MV-4-11 (cell line): ENCODE measurements at regions not wholly inside any gene's neighbourhood (a gene's known extent, or its start where the extent isn't known, plus 50 kb on each side); places are given as distances from the start of the nearest gene placed in this dataset.
A peak's percentile ranks its signal among the peaks of the same experiment; 100 is the strongest.
"Not testable (repeated sequence)": the region's sequence is repeated elsewhere in the genome, so short reads cannot be mapped to it uniquely, and the experiment has no call there.

Experiments used
- DNase-seq: peaks from one replicate; lab custom pipeline; 2025; lab: John Stamatoyannopoulos, UW

DNA sequence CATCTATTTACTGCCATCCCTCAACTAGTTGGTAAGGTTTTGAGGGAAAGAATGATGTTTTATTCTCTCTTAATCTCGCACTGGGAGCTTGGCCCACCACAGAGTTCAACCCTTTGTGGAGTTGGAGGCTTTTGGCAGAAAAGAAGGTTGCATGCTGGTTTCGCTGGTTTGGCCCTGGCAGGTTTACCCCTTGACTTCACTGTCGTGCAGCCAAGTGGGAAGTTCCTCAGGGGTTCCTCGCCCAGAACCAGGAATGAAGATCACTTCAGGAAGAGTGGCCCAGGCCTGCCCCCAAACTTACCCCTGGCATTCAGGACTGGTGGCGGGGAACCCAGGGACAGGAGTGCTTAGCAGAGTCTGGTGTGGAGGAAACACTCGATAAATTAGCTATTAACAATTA is 103.1 kb upstream of the LYZL2 start:
- no peak for DNase-seq

DNA sequence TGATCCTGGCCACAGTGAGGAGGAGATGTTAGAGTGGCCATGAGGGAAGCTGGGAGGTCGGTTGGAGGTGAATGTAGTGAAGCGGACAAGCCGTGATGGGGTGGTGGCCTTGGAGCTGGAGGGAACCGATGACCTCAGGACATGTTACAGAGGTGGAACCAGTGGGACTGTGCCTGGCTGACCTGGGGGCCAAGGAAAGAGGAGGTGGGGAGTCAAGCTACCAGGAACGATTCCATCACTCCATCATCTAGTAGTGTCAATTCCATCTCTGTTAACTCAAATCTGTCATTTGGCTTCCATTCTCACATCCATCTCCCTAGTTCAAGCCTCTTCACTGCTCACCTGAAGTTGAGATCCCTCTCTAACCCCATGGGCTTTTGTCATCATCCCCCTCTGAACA is 102.4 kb upstream of the LYZL2 start:
- DNase-seq = no peak

DNA sequence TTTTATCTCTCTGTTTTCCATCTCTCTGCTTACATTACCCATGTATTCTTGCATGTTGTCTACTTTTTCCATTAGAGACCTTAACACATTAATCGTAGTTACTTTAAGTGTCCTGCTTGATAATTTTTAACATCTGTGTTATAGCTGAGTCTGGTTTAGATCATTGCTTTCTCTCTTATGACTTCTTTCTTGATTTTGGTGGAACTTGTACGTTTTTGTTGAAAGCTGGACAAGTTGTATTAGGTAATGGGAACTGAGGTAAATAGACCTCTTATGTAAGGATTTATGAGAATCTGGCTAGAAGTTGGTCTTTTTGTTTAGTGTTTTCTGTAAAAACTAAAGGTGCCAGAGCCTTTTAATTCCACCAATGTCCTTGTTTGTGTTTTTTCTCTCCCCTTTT is 100.8 kb upstream of the LYZL2 start:
- DNase-seq = no peak

DNA sequence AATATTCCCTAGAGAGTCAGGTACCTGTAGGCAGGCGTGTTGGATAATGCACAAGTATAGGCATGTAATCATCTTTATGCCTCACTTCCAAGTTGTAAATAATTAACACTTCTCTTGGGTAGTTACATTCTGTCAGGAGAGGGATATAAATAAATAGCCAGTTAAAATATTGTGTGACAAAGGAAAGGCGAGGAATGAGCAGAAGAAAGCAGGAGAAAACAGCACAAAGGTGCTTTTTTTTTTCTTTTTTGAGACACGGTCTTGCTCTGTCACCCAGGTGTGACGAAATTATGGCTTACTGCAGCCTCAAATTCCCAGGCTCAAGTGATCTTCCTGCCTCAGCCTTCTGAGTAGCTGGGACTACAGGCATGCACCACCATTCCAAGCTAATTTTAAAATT is 99.2 kb upstream of the LYZL2 start:
- DNase-seq = no peak

DNA sequence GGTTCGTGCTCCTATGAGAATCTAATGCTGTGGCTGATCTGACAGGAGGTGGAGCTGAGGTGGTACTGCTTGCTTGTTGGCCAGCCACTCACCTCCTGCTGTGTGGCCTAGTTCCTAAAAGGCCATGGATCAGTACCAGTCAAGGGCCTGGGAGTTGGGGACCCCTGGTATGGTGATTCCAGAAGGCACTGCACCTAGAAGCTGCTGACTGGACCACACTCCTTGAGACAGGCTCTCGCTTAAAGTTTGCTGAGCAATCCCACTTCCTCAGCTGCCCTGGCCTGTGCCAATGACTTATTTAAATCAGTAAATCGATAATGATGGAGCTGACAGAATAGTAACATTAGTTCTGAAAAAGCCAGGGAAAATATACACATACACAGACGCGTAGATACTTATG is 98.6 kb upstream of the LYZL2 start:
- DNase-seq = no peak

DNA sequence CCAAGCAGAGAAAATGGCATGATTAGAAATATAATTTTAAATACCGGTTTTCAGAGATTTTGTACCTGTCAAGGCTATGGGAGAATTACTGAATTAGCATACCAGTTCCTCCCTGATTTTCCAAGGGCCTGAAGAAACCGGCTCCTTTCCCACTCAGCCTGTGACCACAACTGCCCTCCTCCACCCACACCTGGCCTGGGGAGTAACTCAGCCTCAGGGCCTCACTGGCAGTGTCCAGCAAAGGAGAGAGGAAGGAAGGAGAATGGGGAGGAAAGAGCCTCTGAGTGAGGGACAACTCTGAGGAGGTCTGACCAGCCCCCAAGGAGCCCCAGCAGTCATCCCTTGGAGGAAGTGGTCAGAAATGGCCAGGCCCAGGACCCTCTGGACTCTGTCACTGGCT is 98.0 kb upstream of the LYZL2 start:
- no peak for DNase-seq

DNA sequence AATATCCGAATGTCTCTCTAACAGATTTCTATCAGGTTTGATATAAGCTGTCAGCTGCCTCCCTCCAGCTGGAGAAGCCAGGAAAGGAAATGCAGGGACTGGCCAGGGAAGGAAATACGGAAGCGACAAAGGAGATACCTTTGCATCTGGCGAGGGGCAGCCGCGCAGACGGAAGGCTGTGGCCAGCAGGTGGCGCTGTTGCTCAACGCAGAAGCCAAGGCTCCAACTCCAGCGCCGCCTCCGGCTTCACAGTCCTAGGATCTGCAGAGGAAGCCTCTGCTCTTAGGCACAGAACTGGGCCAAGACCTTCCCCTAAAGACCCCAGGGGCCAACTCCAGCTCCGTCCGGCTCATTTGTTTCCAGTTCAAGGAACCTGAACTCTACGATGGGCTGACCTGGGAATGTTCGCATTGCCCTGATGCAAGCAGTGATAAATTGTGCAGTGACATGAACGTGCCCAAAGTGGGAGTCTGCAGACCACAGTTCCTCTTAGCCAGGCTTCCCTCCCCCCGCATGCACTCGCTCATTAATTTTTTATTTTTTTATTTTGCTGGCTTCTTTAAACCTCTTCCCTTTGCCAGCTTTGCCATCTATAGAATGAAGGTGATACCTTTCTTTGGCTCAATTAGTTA is 97.3 kb upstream of the LYZL2 start:
- peak; percentile 75 for DNase-seq

DNA sequence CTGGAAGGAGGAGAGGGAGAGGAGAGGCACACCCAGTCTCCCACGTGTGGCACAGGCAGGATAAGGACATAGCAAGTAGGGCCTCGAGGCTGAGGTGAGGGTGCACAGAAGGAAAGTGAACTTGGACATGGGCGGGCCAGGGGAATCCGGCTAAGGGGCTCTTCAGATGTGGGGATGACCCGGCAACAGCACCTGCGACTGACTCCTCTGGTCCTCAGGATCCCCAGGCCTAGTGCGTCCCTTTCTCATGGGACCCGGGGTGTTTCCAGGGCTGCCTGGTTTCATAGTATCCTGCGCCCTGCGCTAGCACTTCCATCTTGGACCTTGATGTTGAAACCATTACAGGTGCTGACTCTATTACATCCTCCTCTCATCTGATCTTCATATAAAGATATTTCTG is 96.1 kb upstream of the LYZL2 start:
- DNase-seq = no peak

DNA sequence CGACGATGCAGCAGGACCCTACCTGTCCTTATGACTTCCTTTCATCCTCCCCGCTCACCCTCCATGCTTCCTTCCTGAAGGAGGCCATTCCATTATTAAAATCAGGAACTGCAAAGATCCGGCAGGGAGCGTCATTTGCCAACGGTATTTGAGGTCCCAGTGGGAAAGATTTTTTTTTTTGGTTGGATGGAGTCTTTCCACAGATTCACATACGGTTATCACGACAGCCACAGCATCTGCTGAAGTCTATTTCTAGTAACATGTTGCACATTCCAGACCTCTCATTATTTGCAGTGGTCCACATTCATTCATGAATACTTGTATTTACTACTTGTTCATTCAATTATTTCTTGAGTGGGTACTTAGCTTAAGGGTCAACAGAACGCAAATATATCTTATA is 94.7 kb upstream of the LYZL2 start:
- no peak for DNase-seq

DNA sequence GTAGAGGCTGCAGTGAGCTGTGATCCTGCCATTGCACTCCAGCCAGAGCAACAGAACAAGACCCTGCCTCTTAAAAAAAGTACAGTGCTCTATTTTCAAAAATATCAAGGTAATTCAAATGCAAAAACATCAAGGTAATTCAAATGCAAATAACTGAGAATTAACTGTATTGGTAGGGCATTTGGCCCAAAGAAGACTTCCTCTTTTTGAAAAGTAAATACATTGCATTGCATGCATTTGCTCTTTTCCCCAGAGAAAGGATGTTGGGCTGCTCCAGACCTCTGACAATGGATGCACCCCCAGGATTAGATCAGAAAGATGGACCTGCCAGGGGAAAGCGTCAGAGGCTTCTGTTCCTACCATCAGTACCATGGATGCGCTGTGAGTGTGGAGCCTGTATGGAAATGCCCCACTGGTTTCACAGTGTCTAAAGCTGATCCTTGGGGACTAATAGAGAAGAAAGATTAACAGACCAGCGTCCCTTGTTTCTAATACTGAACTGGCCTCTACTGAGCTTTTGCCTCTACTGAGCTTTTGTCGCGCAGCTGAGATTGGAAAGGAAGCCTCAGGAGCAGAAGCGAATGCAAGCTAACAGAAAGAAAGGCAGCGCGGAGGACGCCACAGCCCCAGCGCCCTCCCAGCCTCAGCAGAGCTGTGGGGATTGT is 93.5 kb upstream of the LYZL2 start:
- peak; percentile 34 for DNase-seq

DNA sequence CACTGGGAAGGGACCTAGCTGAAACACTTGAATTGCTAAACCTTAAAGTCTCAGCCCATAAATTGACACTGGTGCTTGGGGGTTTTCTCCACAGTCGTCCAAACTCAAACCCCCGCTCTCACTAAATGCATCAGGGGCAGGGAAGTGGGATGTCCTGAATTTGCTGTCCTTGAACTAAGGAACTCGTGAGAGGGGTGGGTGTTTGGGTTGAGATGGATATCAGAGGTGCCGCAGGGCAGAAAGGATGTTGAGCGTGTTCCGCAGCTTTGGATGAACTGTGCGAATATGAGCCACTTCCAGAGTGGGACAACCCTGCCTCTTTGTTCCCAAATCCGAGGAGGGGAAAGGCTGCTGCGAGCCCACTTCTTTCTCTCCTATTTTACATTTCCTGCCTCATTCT is 90.3 kb upstream of the LYZL2 start:
- no peak for DNase-seq

DNA sequence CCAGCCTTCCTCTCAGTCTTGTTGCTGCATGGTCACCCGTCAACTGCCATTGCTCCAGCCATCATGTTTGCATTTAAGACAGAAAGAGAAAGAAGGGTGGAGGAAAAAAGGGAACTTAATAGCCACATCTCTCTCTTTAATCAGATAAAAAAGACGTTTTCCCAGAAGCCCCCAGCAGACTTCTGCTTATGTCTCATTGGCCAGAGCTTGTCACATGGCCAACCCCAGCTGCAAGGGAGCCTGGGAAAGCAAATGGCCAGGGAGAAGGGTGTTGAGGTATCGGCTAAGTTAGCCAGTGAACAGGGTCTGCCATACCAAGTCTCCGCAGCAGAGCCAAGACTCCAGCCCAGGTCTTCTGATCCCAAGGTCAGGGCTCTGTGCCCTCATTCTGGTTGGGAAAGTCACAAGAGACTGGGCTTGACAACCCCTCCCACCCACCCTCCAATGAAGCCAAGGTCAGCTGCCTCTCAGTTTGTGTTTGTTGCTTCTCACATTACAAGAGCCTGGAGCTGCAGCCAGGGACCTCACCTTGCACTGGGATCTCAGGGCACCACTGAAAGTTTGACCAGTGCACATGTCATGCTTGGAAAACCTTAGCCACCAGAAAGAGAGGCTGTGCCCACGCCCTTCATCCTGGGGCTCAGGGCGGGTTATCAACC is 80.3 kb upstream of the LYZL2 start:
- DNase-seq = no peak

DNA sequence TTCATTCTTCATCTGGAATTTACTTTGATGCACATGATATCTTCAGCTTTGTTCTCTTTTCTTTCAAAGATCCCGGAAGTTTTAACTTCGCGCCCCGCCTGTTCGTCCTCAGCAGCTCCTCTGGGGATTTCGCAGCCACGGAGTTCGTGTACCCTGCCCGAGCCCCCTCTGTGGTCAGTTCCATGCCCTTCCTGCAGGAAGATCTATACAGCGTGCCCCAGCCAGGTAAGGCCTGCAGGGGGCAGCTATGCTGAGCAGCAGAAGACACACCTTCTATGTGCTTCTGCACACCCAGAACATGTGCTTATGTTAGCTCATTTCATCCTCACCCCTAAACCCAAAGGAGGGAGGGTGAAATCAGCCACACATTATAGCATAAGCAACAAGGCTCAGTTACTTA is 79.7 kb upstream of the LYZL2 start:
- no peak for DNase-seq

DNA sequence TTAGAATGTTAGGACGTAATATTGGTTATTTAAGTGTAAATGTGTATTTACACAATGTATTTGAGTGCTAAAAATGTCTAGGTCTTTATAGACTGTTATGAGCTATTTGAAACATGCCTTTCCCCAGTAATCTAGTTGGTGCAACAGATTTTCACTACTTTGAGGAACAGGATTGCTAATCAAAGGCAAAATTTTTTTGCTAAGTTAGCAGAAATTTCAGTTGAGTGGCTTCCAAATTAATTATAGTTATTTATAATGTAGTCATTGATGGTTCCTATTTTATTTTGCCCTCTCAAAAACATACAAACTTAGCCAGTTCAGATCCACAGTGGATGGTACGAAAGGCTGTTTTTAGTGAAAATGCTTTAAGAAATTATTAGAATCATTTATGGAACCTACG is 78.7 kb upstream of the LYZL2 start:
- DNase-seq = no peak

DNA sequence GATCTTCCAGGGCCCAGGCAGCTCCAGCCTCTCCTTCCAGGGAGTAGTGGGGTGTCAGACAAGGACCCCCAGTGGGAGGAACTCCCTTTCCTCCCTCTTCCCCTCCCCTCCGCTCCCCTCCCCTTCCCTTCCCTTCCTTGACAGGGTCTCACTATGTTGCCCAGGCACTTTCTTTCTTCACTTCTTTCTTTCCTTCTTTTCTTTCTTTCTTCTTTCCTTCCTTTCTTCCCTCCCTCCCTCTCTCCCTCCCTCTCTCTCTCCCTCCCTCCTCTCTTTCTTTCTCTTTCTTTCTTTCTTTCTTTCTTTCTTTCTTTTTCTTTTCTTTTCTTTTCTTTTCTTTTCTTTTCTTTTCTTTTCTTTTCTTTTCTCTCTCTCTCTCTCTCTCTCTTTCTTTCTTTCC is 76.6 kb upstream of the LYZL2 start:
- DNase-seq = not testable (repeated sequence)

DNA sequence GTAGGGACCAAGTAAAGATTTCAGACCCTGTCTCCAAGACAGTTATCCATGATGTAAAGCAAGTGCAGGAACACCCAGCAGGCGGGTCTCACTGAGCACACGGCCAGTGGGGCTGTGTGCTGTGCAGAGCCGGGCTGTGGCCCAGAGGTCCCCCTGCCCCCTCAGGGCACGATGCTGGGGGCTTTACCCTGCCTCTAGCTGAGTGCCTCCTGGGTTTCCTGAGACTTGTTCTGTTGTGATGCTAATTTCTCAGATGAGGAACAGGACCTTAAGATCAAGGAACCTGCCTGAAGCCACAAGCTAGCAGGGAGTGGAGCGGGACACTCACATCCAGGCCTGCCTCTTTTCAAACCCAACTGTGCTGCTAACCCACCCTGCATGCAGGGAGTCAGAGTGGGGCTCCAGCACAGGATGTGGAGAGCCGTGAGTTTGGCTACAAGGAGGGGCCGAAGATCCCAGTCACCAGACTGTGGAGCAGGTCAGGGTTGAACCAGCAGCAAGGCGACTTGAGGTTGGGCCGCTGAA is 76.1 kb upstream of the LYZL2 start:
- DNase-seq = no peak

DNA sequence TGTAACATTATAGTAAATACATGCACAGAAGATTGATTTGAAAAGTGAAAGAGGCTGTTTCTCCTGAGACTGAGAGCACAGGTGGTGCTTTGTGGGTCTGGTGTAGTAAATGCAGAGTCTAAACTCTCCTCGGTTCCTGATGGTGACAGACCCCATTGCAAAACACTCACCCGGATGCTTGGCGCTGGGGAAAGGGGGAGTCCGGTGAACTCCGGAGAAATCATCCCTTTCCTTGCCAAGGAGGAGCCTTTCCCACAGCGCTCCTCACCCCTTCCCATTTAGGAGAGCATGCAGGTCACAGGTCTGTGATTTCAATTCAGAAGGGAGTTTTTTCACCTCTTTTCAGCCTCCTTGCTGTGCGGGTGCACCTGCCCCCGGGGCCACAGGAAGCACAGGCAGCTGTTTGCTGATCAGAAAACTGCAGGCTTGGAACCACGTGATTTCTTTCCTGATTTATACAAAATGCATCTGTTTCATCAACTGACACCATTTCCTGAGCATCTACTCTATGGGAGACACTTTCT is 75.6 kb upstream of the LYZL2 start:
- DNase-seq = no peak

DNA sequence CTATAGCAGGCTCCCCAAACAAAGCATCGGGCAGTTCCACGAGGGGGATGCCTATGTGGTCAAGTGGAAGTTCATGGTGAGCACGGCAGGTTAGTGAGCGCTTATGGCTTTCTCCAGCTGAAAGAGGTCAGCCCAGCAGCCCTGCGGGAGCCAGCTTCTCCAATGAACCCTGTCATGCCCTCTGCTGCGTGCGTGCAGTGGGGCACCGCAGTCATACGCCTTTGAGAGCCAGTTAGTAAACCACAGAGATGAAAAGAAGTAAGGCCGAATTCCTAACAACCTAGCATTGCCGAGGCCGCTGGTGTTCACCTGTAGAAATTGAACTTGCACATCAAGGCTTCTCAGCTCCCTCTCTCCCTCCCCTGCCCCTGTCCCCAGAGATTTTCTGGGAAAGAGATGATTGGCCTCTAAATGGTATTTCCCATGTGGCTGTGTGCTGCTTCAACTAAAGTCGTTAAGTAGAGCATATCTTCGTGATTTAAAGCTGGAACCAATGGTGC is 75.1 kb upstream of the LYZL2 start:
- not testable (repeated sequence) for DNase-seq

DNA sequence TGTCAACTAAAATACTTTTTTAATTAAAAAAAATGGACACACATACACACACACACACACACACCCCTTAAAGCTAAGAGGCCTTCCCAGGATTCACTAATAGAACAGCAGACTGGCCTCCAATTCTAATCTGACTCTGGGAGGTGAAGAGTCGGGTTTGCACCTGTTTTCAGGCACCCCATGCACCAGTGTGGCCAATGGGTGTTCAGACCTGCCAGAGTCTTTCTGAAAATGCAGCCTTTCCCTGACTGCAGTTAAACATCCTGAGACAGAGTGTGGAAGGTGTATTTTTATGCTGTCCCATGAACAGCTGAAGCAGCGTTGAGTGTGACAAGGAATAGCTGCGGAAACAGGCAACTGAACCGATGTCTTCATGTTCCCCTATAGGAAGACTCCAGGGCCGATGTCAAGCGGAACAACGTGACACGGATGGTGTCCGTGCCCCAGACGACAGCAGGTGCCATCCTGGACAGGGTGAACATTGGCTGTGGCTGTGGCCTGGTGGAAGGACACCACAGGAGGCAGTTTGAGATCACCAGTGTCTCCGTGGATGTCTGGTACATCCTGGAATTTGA is 74.6 kb upstream of the LYZL2 start:
- no peak for DNase-seq

DNA sequence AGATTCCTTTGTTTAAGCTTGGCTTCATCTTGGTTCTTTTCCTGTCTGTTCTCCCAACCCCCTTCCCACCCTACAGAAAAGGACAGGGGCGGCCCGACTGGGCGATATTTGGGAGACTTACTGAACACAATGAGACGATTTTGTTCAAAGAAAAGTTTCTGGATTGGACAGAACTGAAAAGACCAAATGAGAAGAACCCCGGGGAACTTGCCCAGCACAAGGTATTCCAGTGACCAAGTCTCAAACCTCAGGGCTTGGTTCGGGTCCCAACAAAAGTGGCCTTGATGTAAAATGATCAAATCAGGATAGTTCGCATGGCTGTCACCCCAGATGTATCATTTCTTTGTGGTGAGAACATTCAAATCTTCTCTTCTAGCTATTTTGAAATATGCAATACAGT is 73.9 kb upstream of the LYZL2 start:
- DNase-seq = not testable (repeated sequence)

DNA sequence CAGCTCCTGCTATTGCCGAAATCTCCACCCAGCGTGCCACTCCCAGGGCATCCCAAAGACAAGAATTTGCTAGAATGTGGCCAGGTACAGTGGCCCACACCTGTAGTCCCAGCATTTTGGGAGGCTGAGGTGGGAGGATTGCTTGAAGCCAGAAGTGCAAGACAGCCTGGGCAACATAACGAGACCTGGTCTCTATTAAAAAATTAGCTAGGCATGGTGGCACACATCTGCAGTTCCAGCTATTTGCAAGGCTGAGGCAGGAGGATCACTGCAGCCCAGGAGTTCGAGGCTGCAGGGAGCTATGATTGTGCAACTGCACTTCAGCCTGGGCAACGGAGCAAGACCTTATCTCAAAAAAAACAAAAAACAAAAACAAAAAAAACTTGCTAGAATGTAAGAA is 73.3 kb upstream of the LYZL2 start:
- no peak for DNase-seq

DNA sequence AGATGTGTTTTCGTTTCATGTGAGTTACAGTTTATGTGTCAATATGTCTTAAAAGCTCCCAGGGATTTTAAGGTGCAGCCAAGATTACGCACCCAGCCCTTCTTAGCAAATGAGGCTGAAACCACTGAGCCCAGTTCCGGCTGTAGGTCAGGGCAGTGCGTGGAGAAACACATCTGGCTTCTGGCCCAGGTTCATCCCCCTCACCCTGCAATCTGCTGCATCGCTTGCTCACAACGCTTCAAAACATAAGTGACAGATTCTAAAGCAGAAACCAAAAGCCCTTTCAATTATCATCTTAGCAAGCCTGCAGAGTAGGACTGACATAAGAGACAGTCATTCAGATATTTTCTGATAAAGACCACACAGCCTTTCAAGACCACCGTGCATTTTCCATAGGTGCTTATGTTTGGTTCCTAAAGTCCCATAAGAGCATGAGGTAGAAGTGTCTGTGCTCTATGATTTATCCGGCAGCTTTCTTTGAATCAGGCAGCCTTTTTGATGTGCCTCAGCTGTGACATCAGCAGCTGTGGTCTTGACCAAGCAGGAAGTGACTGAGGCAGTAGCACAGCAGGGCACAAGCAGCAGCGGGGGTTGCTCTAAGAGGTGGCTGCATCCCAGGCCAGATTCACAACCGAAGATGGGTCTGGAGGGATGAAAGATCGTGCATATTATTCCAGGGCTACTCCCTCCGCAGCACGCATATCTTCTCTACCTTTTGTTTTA is 72.1 kb upstream of the LYZL2 start:
- DNase-seq = peak; percentile 54
